Smooth muscle cell (in vitro differentiated cells): ENCODE measurements at regions not wholly inside any gene's neighbourhood (a gene's known extent, or its start where the extent isn't known, plus 50 kb on each side); places are given as distances from the start of the nearest gene placed in this dataset.

Experiments used
- DNase-seq: peaks from one replicate; lab custom pipeline; 2025; ENCODE audit not compliant: unreplicated experiment; lab: John Stamatoyannopoulos, UW
- H2AFZ ChIP-seq: fragments of 200-600 bp; sonication (generic); 2 replicates; pipeline ENCODE4 v1.6.0; 2016; ENCODE audit warnings: antibody characterized with exemption, low read depth, mild to moderate bottlenecking
- H3F3A ChIP-seq: fragments of 200-600 bp; sonication (generic); 2 replicates; pipeline ENCODE4 v1.6.0; 2017; ENCODE audit warnings: antibody characterized with exemption, low read depth
- H3K27ac ChIP-seq: fragments of 200-600 bp; sonication (generic); 2 replicates; pipeline ENCODE4 v1.5.1; 2016; ENCODE audit warnings: low read depth, mild to moderate bottlenecking
- H3K27me3 ChIP-seq: fragments of 200-600 bp; sonication (generic); 2 replicates; pipeline ENCODE4 v1.6.1; 2016; ENCODE audit warnings: low read depth, mild to moderate bottlenecking
- H3K36me3 ChIP-seq: fragments of 200-600 bp; sonication (generic); 2 replicates; pipeline ENCODE4 v1.5.1; 2016; ENCODE audit warnings: low read depth
- H3K4me1 ChIP-seq: fragments of 200-600 bp; sonication (generic); 2 replicates; pipeline ENCODE4 v1.5.1; 2016; ENCODE audit warnings: low read depth
- H3K4me2 ChIP-seq: fragments of 200-600 bp; sonication (generic); 2 replicates; pipeline ENCODE4 v1.6.0; 2016; ENCODE audit warnings: mild to moderate bottlenecking
- H3K4me3 ChIP-seq: fragments of 200-600 bp; sonication (generic); 2 replicates; pipeline ENCODE4 v1.5.1; 2016; ENCODE audit warnings: mild to moderate bottlenecking
- H3K79me2 ChIP-seq: fragments of 200-600 bp; sonication (generic); 2 replicates; pipeline ENCODE4 v1.6.0; 2016; ENCODE audit warnings: low read depth, mild to moderate bottlenecking
- H3K9ac ChIP-seq: fragments of 200-600 bp; sonication (generic); 2 replicates; pipeline ENCODE4 v1.6.0; 2016; ENCODE audit warnings: low read depth
- H3K9me3 ChIP-seq: fragments of 200-600 bp; sonication (generic); replicated peaks from 2 replicates; pipeline ENCODE4 v1.5.1; 2016; ENCODE audit warnings: low read depth
- H4K20me1 ChIP-seq: fragments of 200-600 bp; sonication (generic); 2 replicates; pipeline ENCODE4 v1.6.0; 2016; ENCODE audit warnings: low read depth
- CTCF ChIP-seq: fragments of 200-600 bp; sonication (generic); IDR thresholded peaks from 2 replicates; pipeline ENCODE4 v1.5.1; 2017; ENCODE audit warnings: borderline replicate concordance, mild to moderate bottlenecking, antibody characterized with exemption; ENCODE audit not compliant: insufficient read depth, poor library complexity, severe bottlenecking
- WGBS: methylation state at CpG from one replicate; pipeline ENCODE4 v1.1.7; 2016; ENCODE audit warnings: low lambda C conversion rate; 5-methylcytosine and 5-hydroxymethylcytosine counted together

DNA sequence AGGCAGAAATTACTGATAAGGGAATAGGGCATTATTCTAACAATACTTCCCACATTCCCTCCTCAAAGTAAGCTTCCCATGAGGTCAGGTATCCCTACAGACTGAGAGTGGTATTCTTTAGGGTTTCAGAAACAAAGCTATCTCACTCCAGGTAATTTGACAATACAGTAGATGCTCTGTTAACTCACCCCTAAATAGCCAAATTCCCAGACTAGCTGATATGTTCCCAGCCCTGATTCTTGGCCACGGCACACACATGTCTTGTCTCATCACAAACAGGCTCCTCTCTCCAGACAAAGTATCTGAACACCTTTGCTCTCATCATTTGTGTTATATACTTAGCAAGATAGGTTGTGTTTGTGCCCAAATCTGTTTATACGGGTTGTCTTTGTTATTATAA lies 139.9 kb downstream of the ZNF608 start:
- Histone ChIP-seq H3K36me3 (no peaks in the 10 kb centered on the region), H3K79me2 (no peaks in the 10 kb centered on the region), H3K4me1 (peaks cover 16% of the 10 kb centered on the region), H3K9ac (no peak overlapping the region), H4K20me1 (no peaks in the 10 kb centered on the region), H3K4me2 (no peak overlapping the region), H3F3A (no peaks in the 10 kb centered on the region), H2AFZ (no peak overlapping the region), H3K27ac (no peak overlapping the region), H3K4me3 (no peak overlapping the region), H3K27me3 (no peaks in the 10 kb centered on the region), H3K9me3 (no peaks in the 10 kb centered on the region)
- DNase-seq: no peak
- TF ChIP-seq CTCF: no peak
- 94% methylated on average over 2 of the region's 2 CpGs for WGBS

- Histone ChIP-seq H3K36me3 (no peaks in the 10 kb centered on the region), H3K9me3 (no peaks in the 10 kb centered on the region), H3K79me2 (no peaks in the 10 kb centered on the region), H3K9ac (no peak overlapping the region), H3K27ac (no peak overlapping the region), H3K4me2 (no peak overlapping the region), H3K4me1 (peaks cover 16% of the 10 kb centered on the region), H3K27me3 (no peaks in the 10 kb centered on the region), H3K4me3 (no peak overlapping the region), H2AFZ (no peak overlapping the region), H4K20me1 (no peaks in the 10 kb centered on the region), H3F3A (no peaks in the 10 kb centered on the region)
- WGBS: 95% methylated on average over 2 of the region's 2 CpGs
- no peak for TF ChIP-seq CTCF
- DNase-seq: no peak
Observed at GRCh38 chr5:124606093-124606492, 140.3 kb downstream of the ZNF608 start.

- WGBS: 28% methylated on average over 4 of the region's 4 CpGs
- Histone ChIP-seq H3K79me2 (no peaks in the 10 kb centered on the region), H2AFZ (peak overlapping the region; percentile 11), H3K4me2 (peak overlapping the region; percentile 12), H3K9me3 (no peaks in the 10 kb centered on the region), H3F3A (peaks cover 2% of the 10 kb centered on the region), H3K4me1 (peaks cover 16% of the 10 kb centered on the region), H3K4me3 (no peak overlapping the region), H3K27me3 (no peaks in the 10 kb centered on the region), H3K27ac (no peak overlapping the region), H4K20me1 (no peaks in the 10 kb centered on the region), H3K9ac (no peak overlapping the region), H3K36me3 (no peaks in the 10 kb centered on the region)
- TF ChIP-seq CTCF: no peak
- no peak for DNase-seq
Observed at GRCh38 chr5:124605541-124605940, 140.9 kb downstream of the ZNF608 start.

DNA sequence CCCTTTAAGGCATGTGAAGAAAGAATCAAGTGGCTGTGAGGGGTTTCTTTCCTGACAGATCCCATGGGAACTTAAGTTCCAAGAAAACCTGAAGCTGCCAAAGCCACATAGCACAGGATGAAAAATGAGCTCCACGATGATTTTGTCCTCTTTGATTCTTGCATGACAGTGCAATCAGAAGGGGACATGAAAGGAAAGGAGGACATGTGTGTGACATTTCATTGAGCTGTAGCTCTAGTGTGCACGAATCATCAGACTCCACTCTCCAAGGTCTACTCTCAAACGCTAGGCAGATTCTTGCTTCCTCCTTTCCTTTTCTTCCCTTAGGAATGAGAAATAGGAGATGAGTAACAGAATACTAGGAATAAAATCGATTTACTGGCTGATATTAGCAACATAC lies 142.0 kb downstream of the ZNF608 start:
- Histone ChIP-seq H3K79me2 (no peaks in the 10 kb centered on the region), H3K9me3 (no peaks in the 10 kb centered on the region), H3K27ac (no peak overlapping the region), H3F3A (peaks cover 11% of the 10 kb centered on the region), H2AFZ (no peak overlapping the region), H3K36me3 (no peaks in the 10 kb centered on the region), H3K27me3 (no peaks in the 10 kb centered on the region), H3K4me3 (no peak overlapping the region), H3K4me2 (no peak overlapping the region), H3K9ac (no peak overlapping the region), H4K20me1 (no peaks in the 10 kb centered on the region), H3K4me1 (peaks cover 24% of the 10 kb centered on the region)
- DNase-seq: no peak
- 70% methylated on average over 4 of the region's 4 CpGs for WGBS
- no peak for TF ChIP-seq CTCF
